Keratinocyte (primary cell): ENCODE measurements at regions not wholly inside any gene's neighbourhood (a gene's known extent, or its start where the extent isn't known, plus 50 kb on each side); places are given as distances from the start of the nearest gene placed in this dataset.

Experiments used
- DNase-seq: peaks from one replicate; pipeline ENCODE4 v3.0.0-alpha.2; 2011; ENCODE audit warnings: low read depth, missing footprints, low spot score
- FAIRE-seq: peaks from 2 replicates; lab custom pipeline; 2011; peaks lifted over from hg19 to GRCh38; lab: Jason Lieb, UNC
- H2AFZ ChIP-seq: 2 replicates; pipeline ENCODE4 v1.6.0; 2012; ENCODE audit warnings: low read length, control low read depth, inconsistent platforms; ENCODE audit not compliant: control insufficient read depth
- H3K27ac ChIP-seq: 2 replicates; pipeline ENCODE4 v1.5.1; 2011; ENCODE audit warnings: low read length; ENCODE audit not compliant: control insufficient read depth, insufficient read depth
- H3K27me3 ChIP-seq: 3 replicates; pipeline ENCODE4 v1.6.0; 2011; ENCODE audit warnings: low read length; ENCODE audit not compliant: control insufficient read depth, insufficient read depth; ENCODE audit errors: extremely low read depth
- H3K36me3 ChIP-seq, 2 experiments: 2 replicates in 1 of 2; 3 replicates in 1 of 2; pipeline ENCODE4 v1.5.1; 2011; ENCODE audit warnings: low read length in 2 of 2, mild to moderate bottlenecking in 1 of 2; ENCODE audit not compliant: control insufficient read depth in 2 of 2, insufficient read depth in 2 of 2; ENCODE audit errors: extremely low read depth in 1 of 2
- H3K4me1 ChIP-seq: 3 replicates; pipeline ENCODE4 v1.5.1; 2011; ENCODE audit warnings: low read length; ENCODE audit not compliant: control insufficient read depth, insufficient read depth; ENCODE audit errors: extremely low read depth
- H3K4me2 ChIP-seq: 3 replicates; pipeline ENCODE4 v1.6.0; 2011; ENCODE audit warnings: low read depth, low read length; ENCODE audit not compliant: control insufficient read depth, insufficient read depth; ENCODE audit errors: extremely low read depth
- H3K4me3 ChIP-seq, 3 experiments: fragments of 200-600 bp in 1 of 3; sonication (generic) in 1 of 3; 2 replicates in 2 of 3; 3 replicates in 1 of 3; pipeline ENCODE4 v1.5.1; 2011 to 2016; ENCODE audit warnings: low read length in 3 of 3, mild to moderate bottlenecking in 3 of 3, control low read depth in 2 of 3, inconsistent platforms in 1 of 3, low read depth in 1 of 3, mixed read lengths in 1 of 3, mixed run types in 1 of 3, moderate library complexity in 1 of 3; ENCODE audit not compliant: control insufficient read depth in 2 of 3, insufficient read depth in 2 of 3; ENCODE audit errors: extremely low read depth in 1 of 3
- H3K79me2 ChIP-seq: 2 replicates; pipeline ENCODE4 v1.6.0; 2012; ENCODE audit warnings: low read length; ENCODE audit not compliant: control insufficient read depth, insufficient read depth
- H3K9ac ChIP-seq: 3 replicates; pipeline ENCODE4 v1.6.0; 2011; ENCODE audit warnings: low read length; ENCODE audit not compliant: control insufficient read depth, insufficient read depth; ENCODE audit errors: extremely low read depth
- H3K9me1 ChIP-seq: 3 replicates; pipeline ENCODE4 v1.6.0; 2011; ENCODE audit warnings: low read length; ENCODE audit not compliant: control insufficient read depth, insufficient read depth; ENCODE audit errors: extremely low read depth
- H3K9me3 ChIP-seq: 2 replicates; pipeline ENCODE4 v1.5.1; 2012; ENCODE audit warnings: low read depth, low read length; ENCODE audit not compliant: control insufficient read depth
- H4K20me1 ChIP-seq: 3 replicates; pipeline ENCODE4 v1.6.0; 2011; ENCODE audit warnings: low read length; ENCODE audit not compliant: control insufficient read depth, insufficient read depth; ENCODE audit errors: extremely low read depth
- CTCF ChIP-seq, 3 experiments: IDR thresholded peaks in 1 of 3; conservative IDR thresholded peaks in 1 of 3; optimal IDR thresholded peaks in 1 of 3; 2 replicates in 2 of 3; 3 replicates in 1 of 3; pipeline versions ENCODE3 to v1.5.1; 2011; ENCODE audit warnings: low read length in 3 of 3, mild to moderate bottlenecking in 3 of 3, moderate library complexity in 2 of 3, control low read depth in 1 of 3, inconsistent platforms in 1 of 3; ENCODE audit not compliant: insufficient read depth in 2 of 3; ENCODE audit errors: extremely low read depth in 1 of 3
- EZH2 ChIP-seq: IDR thresholded peaks from one replicate; pipeline ENCODE4 v1.6.1; 2012; ENCODE audit warnings: inconsistent platforms, mild to moderate bottlenecking, low read length, moderate library complexity
- dilution Hi-C: fragments of 300-500 bp; cut with MboI; formaldehyde crosslinking; loops from one replicate; pipeline ENCODE4 v1.7.0; 2020; ENCODE audit warnings: low sequenced_read_pairs; ENCODE audit not compliant: extremely low pct_ligation_motif_present

- Histone ChIP-seq H3K9me3 (no peaks in the 10 kb centered on the region), H3K27me3 (no peaks in the 10 kb centered on the region), H3K4me3 (no peak overlapping the region), H2AFZ (no peak overlapping the region), H3K4me1 (peaks cover 22% of the 10 kb centered on the region), H3K4me2 (no peak overlapping the region), H3K36me3 (no peaks in the 10 kb centered on the region), H3K27ac (no peak overlapping the region), H3K79me2 (no peaks in the 10 kb centered on the region), H4K20me1 (no peaks in the 10 kb centered on the region), H3K9ac (no peak overlapping the region), H3K9me1 (no peaks in the 10 kb centered on the region)
- DNase-seq (no peak), FAIRE-seq (peak; percentile 55)
- dilution Hi-C loops, result no loop called here
- TF ChIP-seq CTCF (optimal IDR thresholded peaks at IDR 0.05 in 1 of 3, IDR thresholded peaks at IDR 0.05 in 1 of 3, conservative IDR thresholded peaks at IDR 0.05 in 1 of 3; ENCODE audit: extremely low read depth in 1 of 3, insufficient read depth in 2 of 3, low read length in 3 of 3), result no peak
- no peak for TF ChIP-seq EZH2
These were observed 307.0 kb upstream of the THBS1 start for GRCh38 chr15:39273717-39274411.

- DNase-seq, result no peak
- Histone ChIP-seq H2AFZ (no peak overlapping the region), H3K27ac (no peak overlapping the region), H3K4me3 (no peak overlapping the region), H3K4me2 (no peak overlapping the region), H3K4me1 (peaks cover 17% of the 10 kb centered on the region), H3K79me2 (no peaks in the 10 kb centered on the region), H3K9me1 (no peaks in the 10 kb centered on the region), H3K36me3 (no peaks in the 10 kb centered on the region), H3K9me3 (no peaks in the 10 kb centered on the region), H3K9ac (no peak overlapping the region), H3K27me3 (no peaks in the 10 kb centered on the region), H4K20me1 (no peaks in the 10 kb centered on the region)
- no peak for FAIRE-seq
- dilution Hi-C loops, result no loop called here
- TF ChIP-seq CTCF (optimal IDR thresholded peaks at IDR 0.05 in 1 of 3, IDR thresholded peaks at IDR 0.05 in 1 of 3, conservative IDR thresholded peaks at IDR 0.05 in 1 of 3; ENCODE audit: extremely low read depth in 1 of 3, insufficient read depth in 2 of 3, low read length in 3 of 3), result no peak
These were observed 305.8 kb upstream of the THBS1 start for GRCh38 chr15:39275066-39275465.
